ENCODE measurements at regions not wholly inside any gene's neighbourhood (a gene's known extent, or its start where the extent isn't known, plus 50 kb on each side); places are given as distances from the start of the nearest gene placed in this dataset.
A peak's percentile ranks its signal among the peaks of the same experiment; 100 is the strongest.

DNA sequence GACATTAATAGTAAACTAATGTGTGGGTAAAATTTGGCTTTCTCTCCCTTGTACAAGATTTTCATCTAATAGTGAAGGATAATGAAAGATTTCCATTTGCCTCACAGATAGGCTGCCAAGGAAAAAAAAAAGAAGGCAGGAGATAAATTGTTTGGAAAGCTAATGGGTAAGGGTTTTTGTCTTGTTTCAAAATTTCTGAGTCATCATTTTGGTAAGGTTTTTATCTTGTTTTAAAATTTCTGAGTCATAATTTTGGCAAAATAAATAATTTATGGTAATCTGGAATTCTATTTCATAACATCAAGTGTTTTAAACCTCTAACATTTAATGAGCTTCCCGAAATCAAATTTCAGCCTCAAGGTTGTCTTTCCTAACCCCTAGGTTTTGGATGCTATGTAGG, 1035.7 kb upstream of the FBXO33 start:
- DNase-seq, result no peak

GRCh38 chr14:40464531-40464930, 1032.3 kb upstream of the FBXO33 start:
- no peak for DNase-seq

GRCh38 chr14:40463886-40464285, 1031.7 kb upstream of the FBXO33 start:
- DNase-seq, result no peak

DNA sequence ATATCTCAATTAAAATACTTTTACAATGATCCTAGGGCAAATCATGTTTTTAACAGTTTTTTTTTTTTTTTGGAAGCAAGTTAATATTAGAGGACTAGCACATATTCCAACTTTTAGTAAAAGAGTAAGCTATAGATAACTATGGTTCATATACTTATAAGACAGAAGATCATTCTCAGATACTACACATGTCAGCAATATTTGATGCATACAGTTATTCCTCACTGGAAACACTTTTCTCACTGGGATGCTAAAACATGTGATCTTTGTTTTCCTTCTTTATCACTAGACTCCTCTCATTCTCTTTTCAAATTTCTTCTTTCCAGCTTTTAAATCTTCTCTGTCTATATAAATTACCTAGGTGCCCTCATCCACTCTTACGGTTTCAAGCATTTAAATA, 1020.4 kb upstream of the FBXO33 start:
- no peak for DNase-seq

GRCh38 chr14:40447017-40447416, 1014.8 kb upstream of the FBXO33 start:
- DNase-seq, result no peak

GRCh38 chr14:40445020-40445419, 1012.8 kb upstream of the FBXO33 start:
- no peak for DNase-seq

GRCh38 chr14:40436551-40436950, 1004.3 kb upstream of the FBXO33 start:
- DNase-seq, result no peak

- DNase-seq, result peak; percentile 69
Measured at GRCh38 chr14:40417777-40418401, 985.7 kb upstream of the FBXO33 start.

DNA sequence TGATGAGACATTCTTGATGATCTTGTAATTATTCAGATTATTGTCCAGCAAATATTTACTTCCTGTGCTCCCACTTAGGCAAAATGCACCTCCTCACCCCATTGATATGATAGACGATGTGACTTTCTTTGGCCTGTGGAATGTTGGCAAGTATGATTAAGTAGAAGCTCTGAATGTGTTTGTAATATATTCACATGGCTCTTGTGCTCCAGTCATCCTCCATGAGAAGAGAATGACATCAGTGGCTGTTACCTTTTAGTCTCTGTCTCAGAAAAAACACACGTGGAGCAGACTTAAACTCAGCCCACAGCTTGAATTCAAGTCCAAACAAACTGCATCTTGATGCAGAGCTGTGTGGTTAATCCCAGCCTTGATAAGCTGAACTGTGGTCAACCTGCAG, 984.3 kb upstream of the FBXO33 start:
- no peak for DNase-seq

DNA sequence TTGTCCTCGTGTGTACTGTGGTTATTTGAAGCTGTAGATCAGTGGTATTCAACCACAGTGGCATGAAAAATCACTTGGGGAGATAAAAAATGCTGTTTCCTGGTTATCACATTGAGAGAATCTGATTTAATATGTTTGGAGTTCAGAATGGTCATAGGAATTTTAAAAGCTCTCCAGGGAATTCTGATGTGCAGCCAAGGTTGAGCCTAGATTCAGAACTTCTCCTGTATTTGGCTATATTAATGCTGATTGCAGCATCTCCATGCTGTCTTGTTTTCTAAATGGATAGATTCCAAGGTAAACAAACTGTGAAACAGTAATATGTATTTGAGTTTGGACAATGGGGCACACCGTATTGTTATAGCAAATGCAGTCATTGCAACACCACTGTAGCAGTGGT, 982.2 kb upstream of the FBXO33 start:
- peak; percentile 53 for DNase-seq

- DNase-seq, result no peak
Measured at GRCh38 chr14:40413136-40413535, 980.9 kb upstream of the FBXO33 start.

DNA sequence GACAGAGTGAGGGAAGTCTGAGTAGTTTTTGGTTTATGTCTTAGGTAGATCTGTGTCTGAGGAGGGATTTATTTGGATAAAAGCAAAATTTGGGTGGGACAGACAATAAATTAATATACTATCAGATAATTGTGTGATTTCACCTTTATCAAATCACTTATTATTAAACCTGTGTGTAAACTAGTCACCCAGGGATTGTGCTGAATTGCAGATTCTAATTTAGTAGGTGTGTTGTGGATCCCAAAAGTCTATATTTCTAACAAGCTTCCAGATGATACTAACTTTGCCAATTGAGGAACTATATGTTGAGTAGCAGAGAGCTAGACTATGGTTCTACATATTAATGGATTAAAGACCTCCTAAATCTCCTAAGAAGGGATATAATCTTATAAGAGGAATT, 978.5 kb upstream of the FBXO33 start:
- DNase-seq, result no peak

DNA sequence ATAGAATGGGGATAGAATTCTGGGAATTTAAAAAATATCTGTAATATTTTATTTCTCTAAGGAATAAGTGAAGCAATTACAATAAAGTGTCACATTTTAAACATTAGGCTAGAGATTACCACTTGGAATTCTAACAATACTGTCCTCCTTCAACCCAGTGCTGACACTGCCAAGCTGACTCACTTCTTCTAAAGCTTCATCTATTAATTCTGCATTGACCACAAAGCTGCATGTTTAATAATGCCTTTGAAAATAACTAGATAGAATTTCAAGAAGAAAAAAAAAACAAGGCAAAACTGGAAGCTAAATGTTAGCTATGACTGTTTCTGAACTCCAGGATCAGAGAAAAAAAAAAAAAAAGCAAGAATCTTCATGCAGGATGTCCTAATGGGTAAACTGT, 970.7 kb upstream of the FBXO33 start:
- no peak for DNase-seq

GRCh38 chr14:40398981-40399380, 966.7 kb upstream of the FBXO33 start:
- DNase-seq, result no peak

DNA sequence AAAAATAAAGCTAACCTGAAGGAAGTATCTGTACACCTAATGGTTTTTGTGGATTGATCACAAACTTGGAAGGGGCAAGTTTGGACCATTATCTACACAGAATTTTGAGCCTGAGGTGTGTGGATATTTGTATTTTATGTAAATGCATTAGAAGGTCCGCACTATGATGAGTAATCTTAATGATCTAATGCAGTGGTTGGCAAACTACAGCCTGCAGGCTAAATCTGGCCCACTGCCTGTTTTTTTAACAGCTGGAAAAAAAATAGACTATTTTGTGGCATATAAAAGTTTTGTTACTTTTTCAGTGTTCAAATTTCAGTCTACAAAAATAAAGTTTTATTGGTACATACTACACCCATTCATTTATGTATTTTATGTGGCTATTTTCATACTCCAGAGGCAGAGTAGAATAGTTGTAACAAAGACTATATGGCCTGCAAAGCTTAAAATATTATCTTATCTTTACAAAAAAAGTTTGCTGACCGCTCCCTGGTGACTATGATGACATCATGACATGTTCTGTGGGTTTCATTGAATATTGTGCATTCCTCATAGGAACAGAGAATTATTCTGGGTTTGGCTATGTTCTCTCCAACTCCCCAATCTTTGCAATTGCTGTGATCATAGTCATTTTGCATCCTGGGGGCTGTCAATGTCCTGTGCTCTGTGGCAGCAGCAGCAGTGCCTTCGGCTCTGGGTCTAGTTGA, 962.6 kb upstream of the FBXO33 start:
- no peak for DNase-seq

- peak; percentile 35 for DNase-seq
Measured at GRCh38 chr14:40393143-40393542, 960.9 kb upstream of the FBXO33 start.

GRCh38 chr14:40386433-40386832, 954.2 kb upstream of the FBXO33 start:
- DNase-seq, result no peak

DNA sequence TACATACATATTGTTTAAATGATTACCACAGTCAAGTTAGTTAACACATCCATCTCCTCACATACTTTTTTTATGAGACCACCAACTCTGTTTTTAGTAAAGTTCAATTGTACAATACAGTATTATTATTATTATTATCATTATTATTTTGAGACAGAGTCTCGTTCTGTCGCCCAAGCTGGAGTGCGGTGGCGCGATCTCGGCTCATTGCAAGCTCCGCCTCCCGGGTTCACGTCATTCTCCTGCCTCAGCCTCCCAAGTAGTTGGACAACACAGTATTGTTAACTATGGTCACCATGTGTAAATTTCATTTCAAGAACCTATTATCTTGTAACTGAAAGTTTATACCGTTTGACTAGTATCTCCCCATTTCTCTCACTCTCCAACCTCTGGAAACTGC, 942.0 kb upstream of the FBXO33 start:
- DNase-seq, result no peak

- DNase-seq, result no peak
Measured at GRCh38 chr14:40371011-40371410, 938.8 kb upstream of the FBXO33 start.

DNA sequence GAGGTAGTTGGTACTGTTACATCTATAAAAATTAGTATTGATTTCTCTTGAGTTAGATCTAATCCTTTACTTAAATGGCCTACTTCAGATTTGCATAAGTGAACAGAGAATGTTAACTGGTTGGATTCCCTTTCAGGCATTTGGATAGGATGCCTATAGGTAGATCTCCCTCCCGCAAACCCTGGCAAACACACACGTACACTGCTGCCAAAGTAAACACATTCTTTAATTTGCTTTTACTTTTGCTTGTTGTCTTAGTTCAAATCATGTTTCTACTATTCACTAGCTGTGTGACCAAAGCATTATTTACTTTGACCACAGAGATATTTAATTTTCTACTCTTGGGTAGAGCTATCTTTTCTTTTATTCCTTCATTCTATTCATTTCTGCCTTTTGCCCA, 936.1 kb upstream of the FBXO33 start:
- peak; percentile 48 for DNase-seq

- peak; percentile 15 for DNase-seq
Measured at GRCh38 chr14:40367717-40368116, 935.5 kb upstream of the FBXO33 start.

GRCh38 chr14:40365305-40365704, 933.1 kb upstream of the FBXO33 start:
- no peak for DNase-seq

DNA sequence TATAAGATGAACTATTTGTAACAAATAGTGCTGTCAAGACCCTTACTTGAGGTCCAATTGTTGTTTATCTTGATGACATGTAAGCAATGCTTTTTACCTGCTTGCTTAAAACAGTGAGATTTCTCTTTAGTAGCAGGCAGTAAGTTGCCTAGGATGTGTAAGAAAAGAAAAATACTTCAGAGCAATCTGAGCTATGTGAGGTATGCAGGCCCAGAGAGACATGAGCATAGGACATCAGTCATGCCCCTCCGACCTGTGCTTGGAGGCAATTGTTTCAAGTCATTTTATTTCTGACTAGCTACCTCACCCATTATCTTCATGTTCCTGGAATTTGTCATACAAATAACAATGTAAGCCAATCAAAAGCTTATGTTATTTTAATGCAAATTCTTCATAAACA, 930.6 kb upstream of the FBXO33 start:
- no peak for DNase-seq

GRCh38 chr14:40354754-40355153, 922.5 kb upstream of the FBXO33 start:
- no peak for DNase-seq

DNA sequence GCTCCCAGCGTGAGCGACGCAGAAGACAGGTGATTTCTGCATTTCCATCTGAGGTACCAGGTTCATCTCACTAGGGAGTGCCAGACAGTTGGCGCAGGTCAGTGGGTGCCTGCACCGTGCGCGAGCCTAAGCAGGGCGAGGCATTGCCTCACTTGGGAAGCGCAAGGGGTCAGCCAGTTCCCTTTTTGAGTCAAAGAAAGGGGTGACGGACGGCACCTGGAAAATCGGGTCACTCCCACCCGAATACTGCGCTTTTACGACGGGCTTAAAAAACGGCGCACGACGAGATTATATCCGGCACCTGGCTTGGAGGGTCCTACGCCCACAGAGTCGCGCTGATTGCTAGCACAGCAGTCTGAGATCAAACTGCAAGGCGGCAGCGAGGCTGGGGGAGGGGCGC, 915.9 kb upstream of the FBXO33 start:
- DNase-seq, result peak; percentile 55
